Esophagus muscularis mucosa (tissue), 4 donors: ENCODE measurements at regions not wholly inside any gene's neighbourhood (a gene's known extent, or its start where the extent isn't known, plus 50 kb on each side); places are given as distances from the start of the nearest gene placed in this dataset.

Source experiments
- DNase-seq: peaks from one replicate; pipeline ENCODE4 v3.0.0-alpha.2; 2017; ENCODE audit errors: extremely low spot score
- H3K27ac ChIP-seq, 4 donors: fragments of 200-600 bp; sonication (generic); replicated peaks in 1 of 4; 1 replicate in 3 of 4; 2 replicates in 1 of 4; pipeline ENCODE4 v1.5.1; 2016 to 2019; ENCODE audit warnings: mild to moderate bottlenecking in 1 of 4
- H3K27me3 ChIP-seq, 4 donors: fragments of 200-600 bp; sonication (generic); one replicate each; pipeline versions ENCODE4 v1.5.1 to v1.6.0; 2016 to 2019
- H3K36me3 ChIP-seq, 4 donors: fragments of 200-600 bp; sonication (generic); one replicate each; pipeline ENCODE4 v1.5.1; 2016 to 2019
- H3K4me1 ChIP-seq, 4 donors: fragments of 200-600 bp; sonication (generic); one replicate each; pipeline ENCODE4 v1.5.1; 2016 to 2019
- H3K4me3 ChIP-seq, 4 donors: fragments of 200-600 bp; sonication (generic); 1 replicate in 2 of 4; 2 replicates in 2 of 4; pipeline ENCODE4 v1.5.1; 2016 to 2019; ENCODE audit warnings: mild to moderate bottlenecking in 4 of 4, moderate library complexity in 1 of 4
- H3K9me3 ChIP-seq, 4 donors: fragments of 200-600 bp; sonication (generic); 1 replicate in 3 of 4; 2 replicates in 1 of 4; pipeline ENCODE4 v1.5.1; 2016 to 2019
- CTCF ChIP-seq, 3 experiments: fragments of 200-600 bp in 2 of 3; fragments of 450-650 bp in 1 of 3; sonication (generic) in 2 of 3; IDR thresholded peaks; one replicate each; pipeline ENCODE4 v1.5.1; 2017 to 2019; ENCODE audit warnings: antibody characterized with exemption in 3 of 3, mild to moderate bottlenecking in 2 of 3, moderate library complexity in 1 of 3
- EP300 ChIP-seq: sonication (generic); formaldehyde crosslinking; IDR thresholded peaks from one replicate; pipeline ENCODE4 v1.6.1; 2017; ENCODE audit warnings: antibody characterized with exemption
- POLR2A ChIP-seq: fragments of 450-650 bp; IDR thresholded peaks from one replicate; pipeline ENCODE4 v1.6.1; 2017; ENCODE audit warnings: antibody characterized with exemption, moderate library complexity, mild to moderate bottlenecking, low read depth
- POLR2AphosphoS5 ChIP-seq, 2 donors: sonication (generic); formaldehyde crosslinking; IDR thresholded peaks; one replicate each; pipeline ENCODE4 v1.6.1; 2017; ENCODE audit warnings: antibody characterized with exemption in 2 of 2
- WGBS: methylation state at CpG from one replicate; pipeline ENCODE4 v1.1.5; 2018; 5-methylcytosine and 5-hydroxymethylcytosine counted together
- intact Hi-C: fragments of 100-400 bp; cut with DNase I; formaldehyde crosslinking; loops from one replicate; pipeline ENCODE4 v1.15.1; 2023

- H3K9me3 ChIP-seq: no peaks in the 10 kb centered on the region
- intact Hi-C loops: no loop called here
- DNase-seq: no peak
- 79% methylated on average over 7 of the region's 7 CpGs for WGBS
- no peaks in the 10 kb centered on the region for H3K27me3 ChIP-seq
- TF ChIP-seq POLR2AphosphoS5 (IDR thresholded peaks at IDR 0.05) (no peak), CTCF (IDR thresholded peaks at IDR 0.05) (no peak), EP300 (no peak), POLR2A (no peak)
- H3K27ac ChIP-seq: no peak overlapping the region
- no peak overlapping the region for H3K4me3 ChIP-seq
- H3K36me3 ChIP-seq: no peaks in the 10 kb centered on the region
- H3K4me1 ChIP-seq: no peaks in the 10 kb centered on the region
Measured at GRCh38 chr5:146947181-146947941, 68.8 kb upstream of the PPP2R2B start.

GRCh38 chr5:146948666-146949065 is 70.1 kb upstream of the PPP2R2B start:
- no peak for TF ChIP-seq POLR2AphosphoS5 (IDR thresholded peaks at IDR 0.05)
- TF ChIP-seq EP300: no peak
- no peak for TF ChIP-seq CTCF (IDR thresholded peaks at IDR 0.05)
- no peak for TF ChIP-seq POLR2A
- Histone ChIP-seq H3K27me3 (no peaks in the 10 kb centered on the region), H3K9me3 (no peaks in the 10 kb centered on the region), H3K27ac (no peak overlapping the region), H3K4me3 (no peak overlapping the region), H3K4me1 (no peaks in the 10 kb centered on the region), H3K36me3 (no peaks in the 10 kb centered on the region)
- DNase-seq: no peak
- intact Hi-C loops: no loop called here

- H3K36me3 ChIP-seq: no peaks in the 10 kb centered on the region
- WGBS: 45% methylated on average over 2 of the region's 2 CpGs
- TF ChIP-seq EP300 (no peak), POLR2AphosphoS5 (IDR thresholded peaks at IDR 0.05) (no peak), POLR2A (no peak), CTCF (IDR thresholded peaks at IDR 0.05) (no peak)
- H3K4me1 ChIP-seq: no peaks in the 10 kb centered on the region
- intact Hi-C loops: no loop called here
- no peak overlapping the region for H3K4me3 ChIP-seq
- no peak overlapping the region for H3K27ac ChIP-seq
- H3K9me3 ChIP-seq: no peaks in the 10 kb centered on the region
- no peaks in the 10 kb centered on the region for H3K27me3 ChIP-seq
- no peak for DNase-seq
Measured at GRCh38 chr5:146952168-146952567, 73.6 kb upstream of the PPP2R2B start.

GRCh38 chr5:146956217-146956616 is 77.7 kb upstream of the PPP2R2B start:
- WGBS: 91% methylated on average over 1 of the region's 1 CpG
- Histone ChIP-seq H3K27me3 (no peaks in the 10 kb centered on the region), H3K27ac (no peak overlapping the region), H3K36me3 (no peaks in the 10 kb centered on the region), H3K4me1 (no peaks in the 10 kb centered on the region), H3K9me3 (no peaks in the 10 kb centered on the region), H3K4me3 (no peak overlapping the region)
- no peak for TF ChIP-seq POLR2A
- no peak for TF ChIP-seq EP300
- TF ChIP-seq CTCF (IDR thresholded peaks at IDR 0.05): no peak
- TF ChIP-seq POLR2AphosphoS5 (IDR thresholded peaks at IDR 0.05): no peak
- DNase-seq: no peak
- intact Hi-C loops: no loop called here

- intact Hi-C loops: no loop called here
- Histone ChIP-seq H3K27me3 (no peaks in the 10 kb centered on the region), H3K4me1 (no peaks in the 10 kb centered on the region), H3K4me3 (no peak overlapping the region), H3K27ac (no peak overlapping the region), H3K9me3 (no peaks in the 10 kb centered on the region), H3K36me3 (no peaks in the 10 kb centered on the region)
- no peak for DNase-seq
- TF ChIP-seq CTCF (IDR thresholded peaks at IDR 0.05) (no peak), POLR2AphosphoS5 (IDR thresholded peaks at IDR 0.05) (no peak), POLR2A (no peak), EP300 (no peak)
Measured at GRCh38 chr5:146959360-146959759, 80.8 kb upstream of the PPP2R2B start.
